ENCODE measurements at regions not wholly inside any gene's neighbourhood (a gene's known extent, or its start where the extent isn't known, plus 50 kb on each side); places are given as distances from the start of the nearest gene placed in this dataset.

GRCh38 chr14:82190742-82191141 lies 657.1 kb upstream of the SEL1L start:
- no peak for DNase-seq

GRCh38 chr14:82192387-82192786 lies 658.7 kb upstream of the SEL1L start:
- DNase-seq = no peak

GRCh38 chr14:82223276-82223675 lies 689.6 kb upstream of the SEL1L start:
- DNase-seq = no peak

DNA sequence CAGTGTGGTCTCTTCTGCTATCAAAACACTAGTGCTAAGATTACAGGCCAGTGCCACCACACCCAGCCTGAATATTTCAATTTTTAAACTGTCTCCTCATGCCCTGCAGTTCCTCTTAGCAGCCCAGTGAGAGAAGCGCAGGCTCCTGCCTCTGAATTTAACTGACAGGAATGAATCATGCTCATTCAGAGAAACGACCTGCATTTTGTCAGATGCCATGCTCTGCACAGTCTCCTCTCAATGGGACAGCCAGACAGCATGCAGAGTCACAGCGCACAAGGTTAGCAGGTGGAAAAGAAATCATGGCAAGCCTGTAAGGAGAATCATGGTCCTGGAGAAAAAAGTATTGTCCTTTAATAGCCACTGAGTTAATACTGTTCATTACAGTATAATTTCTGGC lies 691.0 kb upstream of the SEL1L start:
- DNase-seq = no peak

- DNase-seq = no peak
Measured at GRCh38 chr14:82230748-82231147, 697.1 kb upstream of the SEL1L start.

- DNase-seq = no peak
Measured at GRCh38 chr14:82238649-82239048, 705.0 kb upstream of the SEL1L start.

- no peak for DNase-seq
Measured at GRCh38 chr14:82239223-82239622, 705.6 kb upstream of the SEL1L start.

GRCh38 chr14:82244791-82245190 lies 711.1 kb upstream of the SEL1L start:
- DNase-seq = no peak

- no peak for DNase-seq
Measured at GRCh38 chr14:82251494-82251893, 717.8 kb upstream of the SEL1L start.

DNA sequence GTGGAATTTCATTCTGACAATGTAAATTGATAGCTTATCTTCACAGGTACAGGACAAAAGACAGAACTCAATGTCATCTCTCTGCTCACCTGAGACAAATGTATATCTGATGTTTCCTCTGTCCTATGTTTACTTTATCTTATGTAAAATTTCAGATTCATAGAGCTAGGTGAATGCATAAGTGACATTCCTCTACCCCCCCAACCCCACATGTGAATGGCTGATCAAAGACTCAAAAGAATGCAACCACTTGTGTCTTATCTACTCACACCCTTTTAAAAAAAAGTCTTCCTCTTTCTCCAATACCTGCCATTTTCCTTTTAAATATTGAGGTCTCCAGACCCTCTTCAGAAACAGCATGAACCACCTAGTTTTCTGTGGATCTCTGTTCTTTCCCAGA lies 736.6 kb upstream of the SEL1L start:
- no peak for DNase-seq

DNA sequence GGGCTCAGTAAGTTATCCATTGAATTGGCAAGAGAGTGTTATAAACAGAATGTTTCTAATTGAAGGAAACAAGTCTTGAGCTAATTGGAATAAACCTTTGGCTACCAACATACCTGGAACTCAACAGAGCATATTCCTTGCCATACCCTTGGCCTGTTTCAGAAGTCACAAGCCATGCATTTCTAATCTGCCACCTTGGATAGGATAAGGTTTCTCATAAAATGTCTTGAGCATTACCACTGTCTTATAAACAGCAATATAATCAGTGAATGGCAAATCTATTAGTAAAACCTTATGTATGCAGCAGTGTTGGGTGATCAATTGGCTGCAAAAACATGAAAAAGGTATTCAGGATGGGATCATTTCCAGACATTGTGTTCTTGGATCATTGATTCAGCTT lies 765.2 kb upstream of the SEL1L start:
- no peak for DNase-seq

DNA sequence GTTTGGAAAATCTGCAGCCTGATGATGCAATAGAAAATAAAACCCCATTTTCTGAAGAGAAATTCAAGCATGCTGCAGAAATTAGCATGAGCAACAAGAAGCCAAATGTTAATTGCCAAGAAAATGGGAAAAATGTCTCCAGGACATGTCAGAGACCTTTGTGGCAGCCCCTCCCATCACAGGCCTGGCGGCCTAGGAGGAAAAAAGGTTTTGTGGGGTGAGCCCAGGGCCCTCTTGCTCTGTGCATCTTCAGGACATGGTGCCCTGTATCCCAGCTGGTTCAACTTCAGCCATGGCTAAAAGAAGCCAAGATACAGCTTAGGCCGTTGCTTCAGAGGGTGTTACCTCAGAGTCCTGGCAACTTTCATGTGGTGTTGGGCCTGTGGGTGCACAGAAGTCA lies 775.5 kb upstream of the SEL1L start:
- DNase-seq = no peak

DNA sequence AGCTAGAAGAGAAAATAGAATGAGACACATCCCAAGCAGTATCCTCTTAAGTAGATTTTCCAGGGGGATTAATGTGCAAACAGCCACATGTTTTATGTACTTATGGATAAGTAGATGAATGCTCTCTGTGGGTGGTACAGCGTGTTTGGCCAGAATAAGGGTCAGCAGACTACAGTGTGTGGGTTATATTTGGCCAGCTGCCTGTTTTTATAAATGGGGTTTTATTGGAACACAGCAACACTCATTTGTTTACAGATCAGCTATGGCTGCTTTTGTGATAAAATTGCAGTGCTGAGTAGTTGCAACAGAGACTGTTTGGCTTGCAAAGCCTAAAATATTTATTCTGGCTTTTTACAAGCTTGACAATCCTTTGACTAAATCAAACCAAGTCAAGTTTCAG lies 780.2 kb upstream of the SEL1L start:
- DNase-seq = no peak

- no peak for DNase-seq
Measured at GRCh38 chr14:82328442-82328841, 794.8 kb upstream of the SEL1L start.

DNA sequence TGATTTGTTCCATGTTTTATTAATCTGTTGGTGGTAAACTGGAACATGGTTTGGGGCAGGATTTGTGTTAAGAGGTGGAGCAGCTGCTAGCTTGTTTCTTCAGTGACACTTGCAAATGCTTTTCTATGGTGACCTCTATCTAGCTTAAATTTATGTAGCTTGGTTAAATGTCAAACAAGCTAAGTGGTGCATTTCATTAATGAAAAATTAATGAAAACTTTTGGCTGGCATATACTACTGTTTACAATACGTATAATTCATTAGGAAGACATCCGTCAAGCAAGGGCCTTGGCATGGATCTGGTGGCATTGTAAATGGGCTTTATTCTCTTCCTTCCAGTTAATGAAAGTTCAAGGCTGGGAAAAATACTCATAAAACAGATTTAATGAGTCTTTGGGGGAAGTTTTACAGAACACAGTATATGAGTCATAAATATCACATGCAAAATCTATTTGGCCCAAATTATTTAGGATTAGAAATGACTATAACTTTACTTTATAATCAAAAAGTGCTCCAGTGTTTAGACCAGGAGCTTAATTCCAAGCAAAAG lies 807.7 kb upstream of the SEL1L start:
- no peak for DNase-seq

GRCh38 chr14:82342596-82342995 lies 808.9 kb upstream of the SEL1L start:
- no peak for DNase-seq

DNA sequence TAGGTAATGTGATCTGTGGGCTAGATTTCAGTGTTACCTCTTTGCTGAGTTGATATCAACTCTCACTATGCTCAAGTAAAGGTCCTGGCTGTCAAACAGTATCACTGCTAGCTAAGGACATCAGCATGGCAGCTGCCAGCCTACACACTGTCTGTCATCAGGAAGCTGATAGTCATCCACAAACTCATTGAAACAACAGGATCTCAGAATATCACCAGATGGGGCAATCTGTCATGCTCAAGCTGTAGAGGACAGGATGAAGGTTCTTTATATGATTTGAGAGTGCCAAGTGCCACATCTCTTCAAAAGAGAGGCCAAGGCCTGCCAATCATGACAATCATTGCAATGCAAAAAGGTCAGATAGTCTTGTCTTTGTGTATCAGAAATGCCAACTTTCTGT lies 811.5 kb upstream of the SEL1L start:
- DNase-seq = no peak

GRCh38 chr14:82354126-82354525 lies 820.5 kb upstream of the SEL1L start:
- no peak for DNase-seq

GRCh38 chr14:82359201-82359600 lies 825.5 kb upstream of the SEL1L start:
- no peak for DNase-seq

DNA sequence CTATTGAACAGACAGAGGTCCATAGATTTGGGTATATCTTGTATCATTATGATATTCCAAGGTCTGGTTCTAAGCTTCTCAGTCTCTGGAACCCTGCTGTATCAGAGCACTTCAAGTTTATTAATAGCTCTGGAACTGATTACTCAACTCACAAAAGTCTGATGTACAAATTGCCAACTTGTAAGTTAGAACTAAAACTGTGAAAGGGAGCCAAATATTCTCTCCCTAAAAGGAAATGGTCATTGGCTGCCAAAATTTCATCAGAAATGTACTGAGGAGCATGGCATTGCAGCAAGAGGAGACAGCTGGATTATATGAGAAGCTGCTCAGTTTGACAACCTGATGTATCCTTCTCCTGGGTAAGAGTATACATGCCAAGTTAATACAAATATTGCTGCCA lies 828.8 kb upstream of the SEL1L start:
- DNase-seq = no peak

DNA sequence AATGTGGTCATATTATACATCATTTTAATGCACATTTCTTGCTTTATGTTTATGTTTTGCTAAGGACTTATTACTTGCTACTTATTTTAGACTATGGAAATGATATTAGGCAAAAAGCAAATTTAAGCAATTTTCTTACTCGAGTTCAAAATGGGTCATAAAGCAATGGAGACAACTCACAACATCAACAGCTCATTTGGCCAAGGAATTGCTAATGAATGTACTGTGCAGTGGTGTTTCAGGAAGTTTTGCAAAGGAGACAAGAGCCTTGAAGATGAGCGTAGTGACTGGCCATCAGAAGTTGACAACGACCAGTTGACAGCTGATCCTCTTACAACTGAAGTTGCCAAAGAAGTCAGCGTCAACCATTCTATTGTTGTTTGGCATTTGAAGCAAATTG lies 831.8 kb upstream of the SEL1L start:
- no peak for DNase-seq

DNA sequence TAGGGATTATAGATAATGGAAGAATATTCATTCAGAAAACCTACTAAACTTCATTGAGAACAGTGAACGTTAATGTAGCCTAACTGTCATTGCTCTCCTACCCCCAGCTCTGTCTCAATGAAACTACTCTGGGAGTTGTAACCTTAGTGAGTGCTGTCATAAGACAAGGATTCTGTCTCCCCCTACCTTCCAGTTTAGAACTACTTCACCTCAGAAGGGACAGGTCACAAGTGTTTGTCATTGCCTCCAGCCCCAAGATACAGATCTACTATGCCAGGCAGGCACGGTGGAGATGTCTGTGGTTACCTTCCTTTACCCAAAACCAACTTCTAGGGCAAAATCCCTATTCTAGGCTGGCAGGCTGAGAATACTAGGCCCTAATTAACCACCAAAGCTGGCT lies 833.1 kb upstream of the SEL1L start:
- no peak for DNase-seq

- no peak for DNase-seq
Measured at GRCh38 chr14:82379291-82379690, 845.6 kb upstream of the SEL1L start.

DNA sequence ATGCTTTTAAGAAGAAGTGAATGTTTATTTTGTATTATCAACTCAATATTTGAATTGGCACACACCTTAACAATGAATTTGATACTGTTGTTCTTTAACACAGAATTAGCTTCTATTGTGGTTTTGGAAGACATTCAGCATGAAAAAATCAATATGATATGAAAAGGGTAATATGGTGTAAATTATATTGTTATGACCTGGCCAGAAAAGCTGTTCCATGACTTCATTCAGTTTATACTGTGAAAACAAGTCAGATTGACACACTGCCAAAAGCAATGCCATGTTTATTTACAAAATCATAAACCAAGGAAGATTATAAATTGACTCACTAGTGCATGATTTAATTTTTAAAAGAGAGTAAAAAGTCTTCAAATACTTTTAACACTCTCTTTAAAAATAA lies 851.4 kb upstream of the SEL1L start:
- no peak for DNase-seq

DNA sequence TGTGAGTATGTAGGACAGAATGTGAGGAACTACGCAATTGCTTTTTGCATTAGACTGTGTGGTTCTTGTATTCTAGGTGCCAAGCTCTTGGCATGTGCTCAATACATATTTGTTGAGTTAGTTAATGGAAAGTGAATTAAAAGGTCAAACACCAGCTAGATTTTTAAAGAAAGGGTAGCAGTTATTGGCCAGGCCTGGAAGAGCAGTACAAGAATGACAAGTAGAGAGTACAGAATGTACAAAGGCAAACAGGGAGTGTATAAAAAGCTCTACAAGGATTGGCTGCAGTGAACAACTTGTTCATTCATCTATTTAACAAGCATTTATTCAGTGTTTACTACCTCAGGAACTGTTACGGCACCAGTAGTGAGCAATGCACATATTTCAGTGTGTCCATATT lies 854.0 kb upstream of the SEL1L start:
- DNase-seq = no peak

DNA sequence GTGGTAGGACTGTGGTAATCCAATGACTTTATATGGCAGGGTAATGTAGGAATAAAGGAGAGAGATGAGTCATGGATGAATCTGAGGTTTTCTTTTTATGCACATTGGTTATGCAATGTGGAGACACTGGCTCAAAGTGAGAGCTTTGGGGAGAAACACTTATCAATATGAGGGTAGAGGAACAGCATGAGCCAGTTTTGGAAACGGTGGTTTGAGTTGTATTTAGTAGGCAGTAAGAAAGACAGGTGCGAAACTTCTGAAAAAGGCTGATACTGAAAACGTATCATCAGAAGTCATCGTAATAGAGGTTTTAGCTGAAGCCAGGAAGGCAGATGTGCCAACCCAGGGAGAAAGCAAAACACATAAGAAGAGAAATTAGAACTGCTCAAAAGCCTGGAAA lies 854.8 kb upstream of the SEL1L start:
- no peak for DNase-seq
